MG63 (cell line): ENCODE measurements at regions not wholly inside any gene's neighbourhood (a gene's known extent, or its start where the extent isn't known, plus 50 kb on each side); places are given as distances from the start of the nearest gene placed in this dataset.

Source experiments
- DNase-seq: peaks from one replicate; pipeline ENCODE4 v3.0.0-alpha.2; 2020
- H3K27me3 ChIP-seq: fragments of 250-450 bp; sonication (Bioruptor Pico); 2 replicates; pipeline ENCODE4 v1.5.1; 2020; ENCODE audit warnings: mild to moderate bottlenecking, moderate library complexity
- H3K36me3 ChIP-seq: fragments of 250-450 bp; sonication (Bioruptor Pico); 2 replicates; pipeline ENCODE4 v1.5.1; 2020; ENCODE audit warnings: mild to moderate bottlenecking, moderate library complexity
- H3K4me3 ChIP-seq: fragments of 250-450 bp; sonication (Bioruptor Pico); 2 replicates; pipeline ENCODE4 v1.5.1; 2020; ENCODE audit warnings: mild to moderate bottlenecking, moderate library complexity
- H3K9me3 ChIP-seq: fragments of 250-450 bp; sonication (Bioruptor Pico); 2 replicates; pipeline ENCODE4 v1.5.1; 2020; ENCODE audit warnings: mild to moderate bottlenecking, moderate library complexity

GRCh38 chr1:229942501-229942900, 124.5 kb upstream of the GALNT2 start:
- H3K36me3 ChIP-seq = no peaks in the 10 kb centered on the region
- no peak for DNase-seq
- no peak overlapping the region for H3K4me3 ChIP-seq
- H3K27me3 ChIP-seq = peaks cover 14% of the 10 kb centered on the region
- no peaks in the 10 kb centered on the region for H3K9me3 ChIP-seq

- DNase-seq = no peak
- no peaks in the 10 kb centered on the region for H3K36me3 ChIP-seq
- H3K9me3 ChIP-seq = no peaks in the 10 kb centered on the region
- no peak overlapping the region for H3K4me3 ChIP-seq
- peaks cover 9% of the 10 kb centered on the region; the same call in 1 of the 2 replicates for H3K27me3 ChIP-seq
Observed at GRCh38 chr1:229943148-229943714, 123.8 kb upstream of the GALNT2 start.

GRCh38 chr1:229943988-229944743, 122.9 kb upstream of the GALNT2 start:
- Histone ChIP-seq H3K4me3 (no peak overlapping the region), H3K27me3 (0 out of 2 replicates have a peak, but pooled peaks cover 3% of the 10 kb centered on the region), H3K9me3 (no peaks in the 10 kb centered on the region), H3K36me3 (no peaks in the 10 kb centered on the region)
- no peak for DNase-seq

GRCh38 chr1:229945795-229946194, 121.2 kb upstream of the GALNT2 start:
- H3K36me3 ChIP-seq = no peaks in the 10 kb centered on the region
- H3K9me3 ChIP-seq = no peaks in the 10 kb centered on the region
- H3K27me3 ChIP-seq = no peaks in the 10 kb centered on the region
- no peak for DNase-seq
- H3K4me3 ChIP-seq = no peak overlapping the region

GRCh38 chr1:229947968-229948367, 119.1 kb upstream of the GALNT2 start:
- H3K36me3 ChIP-seq = no peaks in the 10 kb centered on the region
- H3K27me3 ChIP-seq = no peaks in the 10 kb centered on the region
- H3K9me3 ChIP-seq = no peaks in the 10 kb centered on the region
- H3K4me3 ChIP-seq = no peak overlapping the region
- no peak for DNase-seq

- no peak for DNase-seq
- Histone ChIP-seq H3K9me3 (no peaks in the 10 kb centered on the region), H3K4me3 (no peak overlapping the region), H3K27me3 (no peaks in the 10 kb centered on the region), H3K36me3 (no peaks in the 10 kb centered on the region)
Observed at GRCh38 chr1:229948438-229948837, 118.6 kb upstream of the GALNT2 start.

- Histone ChIP-seq H3K36me3 (no peaks in the 10 kb centered on the region), H3K27me3 (no peaks in the 10 kb centered on the region), H3K9me3 (no peaks in the 10 kb centered on the region), H3K4me3 (no peak overlapping the region)
- DNase-seq = no peak
Observed at GRCh38 chr1:229949500-229949899, 117.5 kb upstream of the GALNT2 start.

GRCh38 chr1:229950020-229950419, 117.0 kb upstream of the GALNT2 start:
- no peaks in the 10 kb centered on the region for H3K9me3 ChIP-seq
- no peaks in the 10 kb centered on the region for H3K27me3 ChIP-seq
- no peaks in the 10 kb centered on the region for H3K36me3 ChIP-seq
- DNase-seq = no peak
- H3K4me3 ChIP-seq = no peak overlapping the region

- Histone ChIP-seq H3K9me3 (no peaks in the 10 kb centered on the region), H3K36me3 (no peaks in the 10 kb centered on the region), H3K4me3 (no peak overlapping the region), H3K27me3 (no peaks in the 10 kb centered on the region)
- no peak for DNase-seq
Observed at GRCh38 chr1:229950908-229951307, 116.1 kb upstream of the GALNT2 start.

- Histone ChIP-seq H3K36me3 (no peaks in the 10 kb centered on the region), H3K27me3 (no peaks in the 10 kb centered on the region), H3K4me3 (no peak overlapping the region), H3K9me3 (no peaks in the 10 kb centered on the region)
- no peak for DNase-seq
Observed at GRCh38 chr1:229951856-229952534, 115.0 kb upstream of the GALNT2 start.

GRCh38 chr1:229952670-229953520, 114.1 kb upstream of the GALNT2 start:
- Histone ChIP-seq H3K4me3 (no peak overlapping the region), H3K9me3 (no peaks in the 10 kb centered on the region), H3K36me3 (no peaks in the 10 kb centered on the region), H3K27me3 (no peaks in the 10 kb centered on the region)
- no peak for DNase-seq

- no peaks in the 10 kb centered on the region for H3K27me3 ChIP-seq
- no peaks in the 10 kb centered on the region for H3K36me3 ChIP-seq
- H3K9me3 ChIP-seq = no peaks in the 10 kb centered on the region
- no peak for DNase-seq
- H3K4me3 ChIP-seq = no peak overlapping the region
Observed at GRCh38 chr1:229953736-229954326, 113.2 kb upstream of the GALNT2 start.

GRCh38 chr1:229964281-229964680, 102.8 kb upstream of the GALNT2 start:
- Histone ChIP-seq H3K36me3 (no peaks in the 10 kb centered on the region), H3K27me3 (peaks cover 24% of the 10 kb centered on the region), H3K9me3 (no peaks in the 10 kb centered on the region; the same call in 1 of the 2 replicates), H3K4me3 (no peak overlapping the region)
- DNase-seq = no peak

GRCh38 chr1:229970714-229971113, 96.3 kb upstream of the GALNT2 start:
- H3K36me3 ChIP-seq = no peaks in the 10 kb centered on the region
- no peaks in the 10 kb centered on the region; the same call in 1 of the 2 replicates for H3K9me3 ChIP-seq
- peaks cover 20% of the 10 kb centered on the region for H3K27me3 ChIP-seq
- no peak overlapping the region for H3K4me3 ChIP-seq
- no peak for DNase-seq

- no peaks in the 10 kb centered on the region; the same call in 1 of the 2 replicates for H3K9me3 ChIP-seq
- no peaks in the 10 kb centered on the region for H3K36me3 ChIP-seq
- H3K4me3 ChIP-seq = no peak overlapping the region
- peaks cover 18% of the 10 kb centered on the region for H3K27me3 ChIP-seq
- no peak for DNase-seq
Observed at GRCh38 chr1:229971141-229971540, 95.9 kb upstream of the GALNT2 start.

GRCh38 chr1:229972600-229973296, 94.3 kb upstream of the GALNT2 start:
- no peaks in the 10 kb centered on the region for H3K36me3 ChIP-seq
- H3K27me3 ChIP-seq = peaks cover 10% of the 10 kb centered on the region
- no peak for DNase-seq
- H3K4me3 ChIP-seq = no peak overlapping the region
- no peaks in the 10 kb centered on the region; the same call in 1 of the 2 replicates for H3K9me3 ChIP-seq
